Endometrium (tissue), 2 donors: ENCODE measurements at regions not wholly inside any gene's neighbourhood (a gene's known extent, or its start where the extent isn't known, plus 50 kb on each side); places are given as distances from the start of the nearest gene placed in this dataset.
"Not testable (repeated sequence)": the region's sequence is repeated elsewhere in the genome, so short reads cannot be mapped to it uniquely, and the experiment has no call there.

Experiments
- FAIRE-seq: peaks from 2 replicates; lab custom pipeline; 2012; peaks lifted over from hg19 to GRCh38; lab: Jason Lieb, UNC
- donor health status: control.
- donor health status: control.

DNA sequence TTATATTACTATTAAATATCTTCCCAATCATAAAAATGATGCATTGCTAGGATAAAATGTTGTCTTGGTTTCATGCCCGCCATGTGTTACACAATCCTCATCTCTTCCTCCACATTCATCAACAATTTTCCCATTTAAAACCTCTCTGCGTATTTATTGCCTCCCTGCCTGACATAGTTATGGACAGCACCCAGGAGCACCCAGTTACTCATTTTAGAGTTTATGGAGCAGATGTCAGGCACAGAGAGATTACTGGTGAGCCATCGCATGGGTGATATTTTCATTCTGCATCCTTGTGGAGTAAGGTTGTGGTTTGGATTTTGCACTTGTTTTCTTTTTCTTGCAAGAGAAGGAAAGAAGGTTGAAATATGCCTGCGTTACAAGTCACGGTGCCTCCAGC, 116.7 kb upstream of the NPAS2 start:
- peak; percentile 91 for FAIRE-seq

DNA sequence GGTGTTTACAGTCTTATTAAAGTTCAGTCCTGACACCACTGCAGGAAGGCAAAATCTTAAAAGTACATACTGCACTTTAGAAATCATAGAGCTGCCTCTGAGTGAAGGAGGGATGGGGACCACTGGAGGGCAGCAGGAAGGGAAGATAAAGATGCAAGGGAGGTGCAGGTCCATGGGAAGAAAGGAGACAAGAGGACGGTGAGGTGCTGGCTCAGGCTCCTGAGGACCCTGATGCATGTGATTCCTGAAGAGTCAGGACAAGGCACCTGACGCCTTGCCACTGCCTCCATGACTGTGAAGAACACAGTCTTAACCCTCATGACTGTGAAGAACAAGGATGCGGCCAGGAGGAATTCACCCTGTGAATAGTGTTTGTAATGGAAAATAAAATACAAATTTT, 116.2 kb upstream of the NPAS2 start:
- FAIRE-seq: no peak

GRCh38 chr2:100704156-100704555, 115.8 kb upstream of the NPAS2 start:
- no peak for FAIRE-seq

DNA sequence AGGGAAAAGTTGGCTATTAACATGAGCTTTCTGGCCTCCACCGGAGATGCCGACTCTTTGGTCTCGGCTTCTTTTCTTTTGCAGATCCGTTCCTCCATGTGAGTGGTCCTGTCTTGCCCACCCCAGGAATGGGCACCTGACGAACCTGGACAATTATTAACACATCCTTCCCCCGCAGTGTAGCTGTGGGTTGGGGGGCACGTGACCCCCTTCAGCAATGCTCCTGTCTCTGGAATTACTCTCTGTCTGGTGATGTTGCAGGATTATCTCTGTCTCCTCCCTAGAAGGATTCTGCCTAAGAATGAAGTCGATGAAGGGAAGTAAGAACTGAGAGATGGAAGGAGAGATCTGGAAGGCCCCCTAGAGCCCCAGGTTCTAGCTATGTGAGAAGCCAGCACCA, 115.2 kb upstream of the NPAS2 start:
- no peak for FAIRE-seq

- FAIRE-seq: no peak
Measured at GRCh38 chr2:100707016-100707947, 112.7 kb upstream of the NPAS2 start.

DNA sequence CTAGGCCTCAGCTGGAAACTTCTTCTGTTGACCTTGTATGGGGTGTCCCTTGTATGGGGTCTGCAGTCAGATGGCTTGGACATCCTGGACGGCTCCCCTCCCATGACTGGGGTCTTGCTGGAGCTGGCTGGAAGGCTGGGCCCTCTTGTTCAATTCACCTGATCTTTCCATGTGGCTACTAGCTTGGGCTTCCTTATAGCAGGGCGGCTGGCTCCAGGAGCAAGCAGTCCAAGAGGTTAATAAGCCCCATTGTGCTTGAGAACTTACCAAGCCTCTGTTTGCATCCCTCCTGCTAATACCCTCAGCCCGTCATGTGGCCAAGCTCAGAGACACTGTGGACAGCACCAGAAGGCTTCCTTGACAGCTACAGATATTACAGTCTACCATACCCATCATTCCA, 111.6 kb upstream of the NPAS2 start:
- FAIRE-seq: no peak

GRCh38 chr2:100713106-100713505, 106.8 kb upstream of the NPAS2 start:
- FAIRE-seq: no peak

DNA sequence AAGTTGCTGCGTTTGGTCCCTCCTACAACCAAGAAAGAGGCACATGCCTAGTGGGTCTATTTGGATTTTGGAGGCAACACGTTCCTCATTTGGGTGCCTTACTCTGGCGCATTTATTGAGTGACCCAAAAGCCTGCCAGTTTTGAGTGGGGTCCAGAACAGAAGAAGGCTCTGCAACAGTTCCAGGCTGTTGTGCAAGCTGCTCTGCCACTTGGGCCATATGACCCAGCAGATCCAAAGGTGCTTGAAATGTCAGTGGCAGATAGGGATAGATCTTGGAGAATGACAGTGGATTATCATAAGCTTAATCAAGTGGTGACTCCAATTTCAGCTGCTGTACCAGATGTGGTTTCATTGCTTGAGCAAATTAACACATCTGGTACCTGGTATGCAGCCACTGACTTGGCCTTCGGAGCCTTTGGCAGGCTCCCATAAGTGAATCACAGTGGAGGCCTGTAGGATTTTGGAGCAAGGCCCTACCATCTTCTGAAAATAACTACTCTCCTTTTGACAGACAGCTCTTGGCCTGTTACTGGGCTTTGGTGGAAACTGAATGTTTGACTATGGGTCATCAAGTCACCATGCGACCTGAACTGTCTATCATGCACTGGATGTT, 105.4 kb upstream of the NPAS2 start:
- not testable (repeated sequence) for FAIRE-seq

GRCh38 chr2:100715861-100716260, 104.1 kb upstream of the NPAS2 start:
- not testable (repeated sequence) for FAIRE-seq

GRCh38 chr2:100716581-100716980, 103.4 kb upstream of the NPAS2 start:
- no peak for FAIRE-seq

GRCh38 chr2:100718065-100718629, 101.8 kb upstream of the NPAS2 start:
- no peak for FAIRE-seq

DNA sequence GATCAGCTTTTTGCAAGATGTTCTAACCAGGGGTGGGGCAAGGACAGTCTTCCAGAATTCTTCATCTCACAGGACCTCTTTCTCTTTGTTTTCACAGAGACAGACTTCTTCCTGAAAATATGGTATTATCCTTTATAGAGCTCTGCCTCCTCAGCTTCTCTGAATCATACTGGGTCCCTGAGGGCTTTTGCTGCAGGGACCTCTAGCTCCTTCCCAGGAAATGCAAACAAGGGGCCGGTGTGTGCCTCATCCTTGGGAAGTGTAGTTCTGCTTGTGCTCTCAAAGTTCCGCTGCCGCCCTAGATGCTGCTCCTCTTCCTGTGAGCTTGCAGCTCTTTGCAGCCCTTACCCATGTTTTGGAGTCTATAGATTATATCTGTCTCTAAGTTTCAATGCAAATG, 99.5 kb upstream of the NPAS2 start:
- FAIRE-seq: no peak

DNA sequence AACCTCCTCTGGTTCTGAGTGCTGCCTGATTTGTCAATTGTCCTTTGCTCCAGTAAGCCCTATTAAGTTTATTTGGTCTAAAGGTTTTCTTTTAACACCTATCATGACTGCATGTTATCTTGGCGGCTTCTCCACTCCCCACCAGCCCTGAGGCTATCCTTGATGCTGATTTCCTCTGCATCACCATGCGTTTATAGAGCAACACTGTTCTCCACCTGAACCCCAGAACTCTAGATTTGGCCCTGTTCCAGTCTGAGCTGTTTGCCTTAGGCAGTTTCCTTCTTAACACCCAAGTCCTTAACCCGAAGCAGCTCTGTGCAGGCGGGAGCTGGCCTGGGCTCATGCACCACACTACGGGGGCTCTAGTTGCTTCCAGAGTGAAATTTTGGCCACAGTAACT, 98.2 kb upstream of the NPAS2 start:
- FAIRE-seq: no peak

DNA sequence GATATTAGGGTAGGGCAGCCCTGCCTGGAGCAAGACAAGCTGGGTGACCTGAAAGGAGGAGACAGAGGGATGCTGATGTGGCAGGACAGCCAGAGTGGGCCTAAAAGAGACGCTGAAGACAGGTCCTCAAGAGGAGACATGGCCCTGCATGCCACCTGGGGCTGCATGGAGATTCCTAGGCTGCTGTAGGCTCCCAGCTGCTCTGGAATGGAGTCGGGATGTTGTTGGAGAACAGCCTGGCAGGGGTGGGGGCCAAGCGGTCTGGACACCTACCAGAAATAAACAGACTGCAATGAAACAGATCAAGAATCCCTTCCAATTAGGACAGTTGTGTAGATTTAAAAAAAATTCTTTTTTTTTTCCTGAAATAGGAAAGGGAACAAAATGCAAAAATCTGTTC, 97.8 kb upstream of the NPAS2 start:
- FAIRE-seq: no peak

GRCh38 chr2:100726866-100727265, 93.1 kb upstream of the NPAS2 start:
- FAIRE-seq: no peak

- no peak for FAIRE-seq
Measured at GRCh38 chr2:100730290-100730868, 89.6 kb upstream of the NPAS2 start.

- no peak for FAIRE-seq
Measured at GRCh38 chr2:100731535-100731981, 88.4 kb upstream of the NPAS2 start.

DNA sequence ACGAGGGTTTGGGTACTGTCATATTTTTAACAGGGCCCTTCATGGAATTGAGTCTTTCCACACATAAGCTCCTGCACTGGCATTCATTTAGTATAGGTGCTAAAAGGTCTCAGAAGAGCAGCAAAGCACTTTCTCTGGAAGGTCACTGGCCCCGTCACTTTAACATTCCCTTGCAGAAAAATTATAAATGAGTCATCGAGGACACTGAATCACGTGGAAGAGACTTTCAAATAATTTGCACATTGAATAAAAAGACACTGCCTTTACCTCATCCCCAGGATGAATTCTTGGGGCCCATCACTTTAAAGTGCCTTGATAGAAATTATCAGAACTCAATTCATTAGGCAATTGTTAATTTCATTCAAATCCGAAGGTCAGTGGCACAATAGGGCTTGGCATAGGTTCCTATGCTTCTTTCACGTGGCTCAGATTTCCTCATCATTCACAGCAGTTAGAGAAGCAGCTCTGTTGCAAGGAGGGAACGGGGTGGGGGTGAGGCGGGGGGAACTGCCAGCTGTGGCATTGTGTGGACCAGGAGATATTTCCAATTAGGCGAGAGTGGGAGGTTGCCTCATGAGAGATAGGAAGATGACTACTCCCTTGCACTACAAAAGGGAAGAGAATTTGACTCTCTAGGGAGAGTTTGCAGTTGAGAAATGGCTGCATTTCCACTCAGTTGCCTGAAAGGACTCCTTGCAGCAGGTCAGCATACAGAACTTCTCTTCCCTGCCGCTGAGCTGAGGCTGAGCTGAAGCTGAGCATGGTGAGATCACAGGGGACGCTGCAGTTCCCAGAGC, 86.3 kb upstream of the NPAS2 start:
- no peak for FAIRE-seq

- FAIRE-seq: no peak
Measured at GRCh38 chr2:100736121-100736915, 83.6 kb upstream of the NPAS2 start.

- no peak for FAIRE-seq
Measured at GRCh38 chr2:100739735-100740432, 80.1 kb upstream of the NPAS2 start.

DNA sequence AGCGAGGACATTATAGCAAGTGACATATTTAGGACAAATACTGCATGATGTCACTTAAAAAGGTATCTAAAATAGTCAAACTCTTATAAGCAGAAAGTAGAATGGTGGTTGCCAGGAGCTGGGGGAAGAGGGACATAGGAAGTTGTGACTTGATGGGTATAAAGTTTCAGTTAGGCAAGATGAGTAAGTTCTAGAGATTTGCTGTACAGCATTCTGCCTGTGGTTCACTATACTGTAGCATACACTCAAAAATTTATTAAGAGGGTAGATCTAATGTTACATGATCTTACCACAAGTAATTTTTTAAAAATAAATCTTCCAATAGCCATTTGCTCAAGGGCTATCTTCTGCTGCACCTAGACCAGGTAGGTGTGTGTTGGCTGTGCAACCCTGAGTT, 78.1 kb upstream of the NPAS2 start:
- FAIRE-seq: no peak
